ENCODE measurements at regions not wholly inside any gene's neighbourhood (a gene's known extent, or its start where the extent isn't known, plus 50 kb on each side); places are given as distances from the start of the nearest gene placed in this dataset.

DNA sequence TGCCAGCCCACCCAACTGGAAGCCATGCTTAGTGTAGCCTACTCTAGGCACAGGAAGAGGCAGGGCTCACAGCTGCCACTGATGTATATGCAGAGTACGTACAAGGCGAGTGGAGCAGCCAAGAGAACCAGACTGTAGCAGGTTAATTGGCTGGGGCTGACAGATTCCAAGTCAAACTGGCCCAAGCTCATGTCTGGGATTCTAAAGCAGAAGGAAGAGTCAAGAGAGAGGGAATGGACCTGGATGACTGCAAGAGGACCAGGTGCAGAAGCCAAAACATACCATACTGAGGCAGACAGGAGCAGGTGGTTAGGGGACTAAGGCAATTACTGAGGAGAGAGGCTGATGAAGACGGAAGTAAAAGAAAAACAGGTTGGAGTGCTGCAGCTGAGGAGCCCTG is 51.3 kb upstream of the LRRN2 start:
- DNase-seq, result no peak

DNA sequence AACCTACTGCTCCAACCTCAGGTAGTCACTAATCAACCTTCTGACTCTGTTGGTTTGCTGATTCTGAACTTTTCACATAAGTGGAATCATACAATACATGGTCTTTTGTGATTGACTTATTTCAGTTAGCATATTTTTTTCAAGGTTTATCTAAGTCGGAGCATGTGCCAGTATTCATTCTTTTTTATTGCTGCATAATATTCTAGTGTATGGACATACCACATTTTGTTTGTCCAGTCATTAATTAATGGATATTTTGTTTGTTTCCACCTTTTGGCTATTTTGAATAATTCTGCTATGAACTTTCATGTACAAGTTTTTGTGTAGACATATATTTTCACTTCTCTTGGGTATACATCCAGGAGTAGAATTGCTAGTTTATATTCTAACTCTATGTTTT is 53.0 kb upstream of the LRRN2 start:
- no peak for DNase-seq

DNA sequence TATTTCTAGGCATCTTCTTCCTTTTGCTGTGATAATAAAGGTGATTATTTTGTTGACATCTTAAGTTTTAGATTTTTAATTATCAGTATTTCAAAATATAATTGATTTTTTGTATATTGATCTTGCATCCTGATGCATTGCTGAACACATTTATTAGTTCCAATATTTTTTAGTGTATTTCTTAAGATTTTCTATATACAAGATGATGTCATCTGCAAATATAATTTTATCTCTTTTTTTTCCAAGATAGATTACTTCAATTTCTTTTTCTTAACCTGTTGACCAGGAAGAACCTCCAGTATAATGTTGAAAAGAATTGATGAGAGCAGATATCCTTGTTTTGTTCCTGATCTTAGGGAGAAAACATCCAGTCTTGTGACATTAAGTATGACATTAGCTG is 54.8 kb upstream of the LRRN2 start:
- DNase-seq, result no peak

DNA sequence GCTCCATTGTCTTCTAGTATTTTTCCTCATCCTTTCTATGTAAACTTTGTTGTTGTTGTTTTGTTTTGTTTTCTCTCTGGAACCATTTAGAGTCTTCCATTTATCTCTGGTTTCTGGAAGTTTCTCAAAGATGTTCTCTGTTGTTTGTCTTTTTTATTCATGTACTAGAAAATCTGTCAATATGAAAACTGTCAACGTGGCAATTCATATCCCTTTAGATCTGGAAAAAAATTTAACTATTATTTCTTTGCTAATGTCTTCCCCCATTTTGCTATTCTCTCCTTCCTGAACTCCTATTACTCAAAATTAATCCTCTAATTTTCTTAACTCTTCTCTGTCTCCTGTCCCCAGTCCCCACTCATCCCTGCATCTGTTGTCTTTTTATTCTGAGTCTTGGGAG is 55.9 kb upstream of the LRRN2 start:
- no peak for DNase-seq

DNA sequence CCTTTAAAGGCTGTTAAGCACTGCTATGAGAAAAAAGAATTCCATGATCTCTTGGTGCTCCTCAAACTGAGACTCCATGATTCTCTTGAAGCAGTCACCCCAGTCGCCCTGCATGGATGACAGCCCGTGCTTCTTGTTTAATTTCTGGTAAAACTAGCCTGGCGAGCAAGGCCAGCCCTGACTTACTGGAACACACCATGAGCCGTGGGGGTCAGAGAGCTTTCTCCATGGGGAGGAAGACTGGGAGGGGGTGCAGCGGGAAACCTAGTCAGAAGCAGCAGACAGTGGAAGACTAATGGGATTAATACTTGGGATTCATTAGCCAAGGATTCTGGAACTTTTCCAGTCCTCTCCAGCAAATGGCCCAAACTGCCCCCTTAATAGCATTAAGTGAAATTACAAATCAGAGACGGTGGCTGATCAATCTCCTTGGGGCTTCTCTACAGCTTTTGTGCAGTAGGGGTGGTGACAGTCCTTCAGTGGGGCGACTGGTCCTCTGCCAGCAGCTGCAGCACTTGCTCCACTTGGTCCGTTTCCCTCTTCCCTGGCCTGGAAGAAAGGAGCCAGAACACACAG is 57.2 kb upstream of the LRRN2 start:
- DNase-seq, result no peak

DNA sequence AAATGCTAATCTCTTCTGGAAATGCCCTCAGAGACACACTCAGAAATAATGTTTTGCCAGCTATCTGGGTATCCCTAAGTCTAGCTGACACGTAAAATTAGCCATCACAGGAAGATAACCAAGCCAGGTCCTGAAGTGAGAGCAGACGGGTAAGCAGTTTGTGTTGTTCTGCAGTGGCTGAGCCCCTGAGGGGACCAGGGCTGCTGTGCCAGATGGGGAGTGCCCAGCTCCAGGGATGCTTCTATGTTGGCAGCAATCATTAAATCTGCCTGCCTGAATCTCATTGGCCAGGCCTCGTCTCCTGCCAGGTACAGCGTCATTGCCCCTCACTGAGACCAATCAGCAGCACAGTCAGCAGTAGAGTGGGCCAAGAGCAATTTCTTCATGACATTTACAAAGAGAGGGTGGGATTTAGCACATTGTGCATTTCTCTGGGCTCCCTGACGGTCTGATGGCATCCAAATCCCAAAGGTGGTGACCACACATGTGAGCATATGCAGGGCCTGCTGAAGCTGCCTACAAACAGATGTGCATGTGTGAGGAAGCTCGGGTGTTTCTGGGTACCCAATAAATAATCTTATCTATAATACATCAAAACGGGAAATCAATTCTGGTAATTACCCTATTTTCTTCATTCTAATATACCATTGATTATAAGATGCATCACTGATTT is 58.7 kb upstream of the LRRN2 start:
- DNase-seq, result no peak

DNA sequence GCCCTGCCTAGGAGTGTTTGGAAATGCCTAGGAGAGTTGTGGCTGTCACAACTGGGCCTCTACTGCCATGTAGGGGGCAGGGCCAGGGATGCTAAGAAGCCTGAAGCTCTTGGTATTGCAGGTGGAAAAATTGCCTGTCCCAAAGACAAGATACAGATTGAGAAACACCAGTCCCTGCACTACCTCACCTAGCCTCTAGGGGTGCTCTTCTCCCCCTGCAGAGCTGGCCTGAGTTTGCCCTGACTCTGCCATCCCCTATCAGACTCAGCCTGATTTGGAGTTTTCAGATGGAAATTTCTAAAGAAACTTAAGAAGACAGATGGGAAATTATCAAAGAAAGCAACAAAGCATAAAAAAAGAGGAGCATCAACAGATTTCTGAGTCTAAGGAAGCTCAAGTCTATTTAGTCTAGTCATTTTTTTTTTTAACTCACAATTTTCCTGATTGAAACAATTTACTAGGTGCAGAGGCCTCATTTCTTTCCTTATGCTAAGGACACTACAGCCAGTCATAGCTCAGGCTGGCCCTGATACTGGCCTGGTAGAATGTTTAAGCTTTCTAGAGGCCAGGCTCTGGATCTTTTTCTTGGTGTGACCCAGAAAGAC is 61.4 kb upstream of the LRRN2 start:
- no peak for DNase-seq

DNA sequence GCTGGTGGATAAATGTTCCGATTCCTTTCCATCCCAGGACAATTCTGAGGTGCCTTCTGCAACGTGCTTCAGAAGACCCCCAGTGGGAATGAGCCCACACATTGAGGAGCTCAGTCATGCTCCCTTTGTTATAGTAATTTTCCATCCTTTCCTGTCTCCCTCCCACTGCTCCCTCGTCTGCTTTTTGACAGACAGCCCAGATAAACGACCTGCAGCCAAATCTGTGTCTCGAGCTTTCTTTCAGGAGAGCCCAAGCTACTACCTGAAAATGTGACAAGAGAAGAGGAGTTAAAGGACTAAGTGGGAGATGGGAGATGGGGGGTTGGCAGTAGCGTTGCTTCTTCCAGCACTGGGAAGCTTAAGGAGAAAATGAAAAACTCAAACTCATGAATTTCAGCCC is 65.9 kb upstream of the LRRN2 start:
- DNase-seq, result no peak

DNA sequence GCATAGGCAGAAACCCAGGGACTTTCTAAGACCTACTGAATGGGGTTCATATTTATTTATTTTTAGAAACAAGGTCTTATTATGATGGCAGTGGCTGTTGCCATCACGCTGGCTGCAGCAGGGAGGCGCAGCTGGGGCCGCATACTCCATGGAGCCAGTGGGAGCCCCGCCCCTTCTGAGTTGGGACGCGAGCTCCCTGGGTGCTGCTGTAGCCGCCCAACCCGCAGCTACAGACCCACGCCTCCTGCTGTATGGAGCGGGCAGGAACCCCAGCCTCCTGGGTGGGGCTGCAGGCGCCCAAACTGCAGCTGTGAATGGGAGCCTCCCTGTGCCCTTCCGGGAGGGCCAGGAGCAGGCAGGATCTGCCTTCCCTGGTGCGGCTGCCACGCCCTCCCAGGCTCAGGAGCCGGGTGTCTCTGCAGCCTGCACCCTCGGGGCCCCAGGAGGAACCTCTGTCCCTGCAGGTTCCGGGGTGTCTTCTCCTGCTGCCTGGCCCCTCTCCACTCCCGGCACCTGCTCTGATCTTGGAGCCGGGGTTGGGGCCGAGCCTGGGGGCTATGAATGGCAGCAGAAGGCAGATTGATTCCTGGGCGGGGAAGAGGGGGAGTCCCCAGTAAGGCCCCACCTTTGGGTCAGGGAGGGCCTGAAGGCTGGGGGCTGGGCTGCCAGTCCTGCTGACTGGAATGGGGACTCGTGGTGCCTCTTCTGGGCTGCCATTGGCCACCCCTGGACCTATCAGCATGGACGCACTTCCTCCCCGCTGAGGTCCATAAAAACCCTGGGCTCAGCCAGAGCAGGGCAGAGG is 66.5 kb upstream of the LRRN2 start:
- DNase-seq, result no peak

DNA sequence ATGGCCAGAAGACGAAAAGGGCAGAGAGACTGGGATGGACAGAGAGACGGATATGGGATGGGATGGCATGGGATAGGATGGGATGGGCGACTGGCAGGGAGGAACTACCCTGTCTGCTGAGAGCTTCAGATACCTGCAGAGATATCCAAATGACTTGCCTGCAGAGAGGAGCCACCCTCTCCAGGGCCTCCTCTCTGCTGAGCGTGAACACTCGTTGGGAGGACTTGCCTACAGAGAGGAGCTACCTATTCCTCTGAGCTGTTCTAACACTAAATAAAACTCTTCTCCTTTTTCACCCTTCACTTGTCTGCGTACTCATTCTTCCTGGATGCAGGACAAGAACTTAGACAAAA is 67.1 kb upstream of the LRRN2 start:
- DNase-seq, result no peak

DNA sequence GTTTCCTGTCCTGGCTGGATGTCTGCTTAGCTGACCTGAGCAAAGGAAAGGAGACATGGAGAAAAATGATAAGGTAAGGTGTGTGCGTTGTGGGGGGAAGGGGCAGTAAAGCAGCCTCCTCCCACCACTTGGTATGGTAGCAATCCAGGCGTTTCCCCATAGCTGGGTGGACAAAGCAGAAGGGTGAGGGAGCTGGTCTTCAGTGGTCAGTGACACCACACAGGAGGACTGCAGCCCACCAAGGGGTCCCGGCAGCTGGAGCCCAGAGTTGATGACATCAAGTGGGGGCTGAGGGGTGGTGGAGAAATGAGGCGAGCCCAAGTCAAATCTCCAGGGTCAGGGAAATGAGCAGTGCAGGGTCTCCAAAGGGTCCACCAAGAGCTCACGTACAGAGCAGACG is 69.3 kb upstream of the LRRN2 start:
- no peak for DNase-seq

DNA sequence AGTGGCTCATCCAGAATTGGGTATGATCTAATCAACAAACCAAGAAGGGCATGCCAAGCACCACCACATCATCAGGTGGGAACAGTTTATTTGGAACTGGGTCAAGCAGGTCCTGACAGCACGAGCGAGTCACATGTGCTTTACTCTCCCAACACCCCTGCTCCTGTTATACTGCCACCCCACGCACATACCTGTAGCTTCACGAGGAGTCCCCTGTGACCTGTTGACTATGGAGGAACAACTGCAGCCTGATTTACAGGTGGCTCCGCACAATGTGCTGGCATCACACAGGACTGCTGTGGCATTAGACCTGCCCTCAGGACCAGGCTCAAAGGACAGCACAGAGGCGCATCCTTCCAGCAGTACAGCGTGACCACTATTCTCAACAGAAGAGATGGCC is 70.8 kb upstream of the LRRN2 start:
- no peak for DNase-seq

DNA sequence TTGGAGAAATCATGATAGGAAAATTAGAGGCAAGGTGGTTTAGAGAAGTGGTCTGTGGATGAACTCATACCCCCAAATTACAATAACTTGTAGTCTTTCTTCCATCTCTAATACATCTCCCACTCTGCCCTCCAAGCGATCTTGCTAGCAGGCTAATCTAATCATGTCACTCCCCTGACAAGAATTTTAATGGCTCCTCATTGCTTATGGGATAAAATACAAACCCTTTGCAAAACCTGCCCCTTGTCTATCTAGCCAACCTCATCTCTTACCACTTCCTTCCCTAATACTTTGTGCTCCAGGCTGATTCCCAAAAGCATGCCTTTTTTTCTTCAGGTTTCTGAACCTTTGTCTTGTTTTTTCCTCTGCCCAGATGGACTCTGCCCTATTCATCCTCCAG is 71.3 kb upstream of the LRRN2 start:
- DNase-seq, result no peak

DNA sequence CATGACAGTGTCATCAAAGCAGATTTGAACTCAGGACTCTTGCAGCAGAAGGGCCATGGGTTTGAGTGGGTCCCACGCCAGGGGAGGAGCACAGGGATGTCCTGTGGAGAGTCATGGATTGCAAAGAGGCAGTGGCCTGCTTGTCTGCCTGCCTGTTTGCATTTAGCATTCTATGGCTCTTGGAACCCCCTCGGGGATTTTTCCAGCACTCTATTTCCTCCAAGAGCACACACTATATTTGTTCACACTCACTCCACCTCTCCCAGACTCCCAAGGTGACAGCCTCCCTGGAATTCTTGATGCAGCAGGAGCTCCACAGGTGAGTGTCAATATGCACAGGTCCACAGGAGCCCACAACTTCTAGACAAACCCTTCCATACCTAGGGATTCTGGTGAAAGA is 73.1 kb upstream of the LRRN2 start:
- no peak for DNase-seq

DNA sequence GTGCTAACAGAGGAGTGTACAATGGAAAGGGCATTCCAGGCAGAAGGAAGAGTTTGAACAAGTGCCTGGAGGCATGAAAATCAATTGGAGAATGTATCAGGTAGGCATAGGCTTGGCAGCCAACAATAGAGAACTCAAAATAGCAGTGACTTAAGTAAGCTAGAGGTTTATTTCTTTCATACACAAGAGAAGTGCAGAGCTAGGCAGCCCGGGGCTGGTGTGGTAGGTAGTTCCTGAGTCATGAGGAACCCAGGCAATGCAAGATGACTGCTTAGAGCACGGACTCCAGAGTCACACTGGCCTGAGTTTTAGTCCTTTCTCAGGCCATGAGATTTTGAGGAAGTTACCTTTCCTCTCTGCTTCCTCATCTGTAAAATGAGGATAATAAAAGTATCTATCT is 74.8 kb upstream of the LRRN2 start:
- DNase-seq, result no peak

DNA sequence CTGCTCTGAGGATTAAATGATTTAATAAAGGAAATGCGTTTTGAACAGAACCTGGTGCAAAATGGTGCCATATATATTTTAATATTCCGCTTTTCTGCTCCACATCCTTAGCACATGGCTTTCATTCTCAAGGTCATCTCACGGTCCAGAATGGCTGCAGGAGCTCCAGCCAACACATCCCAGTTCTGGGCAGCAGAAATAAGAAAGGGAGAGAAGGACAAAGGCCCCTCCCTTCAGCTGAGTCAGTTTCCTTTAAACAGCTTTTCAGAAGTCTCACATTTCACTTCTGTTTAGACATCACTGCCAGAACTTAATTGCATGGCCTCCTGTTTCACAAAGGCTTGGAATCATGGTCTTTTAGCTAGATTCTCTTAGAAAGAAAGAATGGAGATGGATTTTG is 75.2 kb upstream of the LRRN2 start:
- no peak for DNase-seq

DNA sequence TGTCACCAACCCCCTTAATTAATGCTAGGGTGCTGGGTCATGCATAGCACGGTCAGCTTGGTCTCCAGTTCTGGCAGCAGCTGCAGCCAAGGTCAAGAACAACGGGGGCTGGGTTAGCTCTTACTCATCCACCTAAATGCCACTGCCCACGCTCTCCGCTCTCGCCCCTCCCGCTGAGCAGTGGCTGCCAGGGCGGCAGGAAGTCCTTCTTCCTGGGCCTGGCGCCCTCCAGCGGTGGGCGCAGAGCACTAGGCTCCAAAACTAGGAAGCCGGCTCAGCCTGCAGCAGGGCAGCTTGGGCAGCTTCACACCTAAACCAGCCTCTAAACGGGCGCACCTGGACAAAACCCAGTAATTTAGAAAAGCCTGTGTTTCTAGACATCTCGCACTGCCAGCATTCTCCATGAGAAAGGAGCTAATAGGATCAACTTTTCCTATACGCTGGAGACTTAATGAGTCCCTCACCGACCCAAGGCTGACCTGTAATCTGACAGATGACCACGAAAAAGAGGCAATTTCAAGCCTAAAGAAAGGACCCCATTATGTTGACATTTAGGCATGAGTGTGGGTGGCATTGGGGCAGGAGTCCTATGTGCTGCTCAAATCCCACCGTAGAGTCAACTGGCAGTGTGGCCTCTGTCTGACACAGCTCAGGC is 78.4 kb upstream of the LRRN2 start:
- DNase-seq, result no peak

DNA sequence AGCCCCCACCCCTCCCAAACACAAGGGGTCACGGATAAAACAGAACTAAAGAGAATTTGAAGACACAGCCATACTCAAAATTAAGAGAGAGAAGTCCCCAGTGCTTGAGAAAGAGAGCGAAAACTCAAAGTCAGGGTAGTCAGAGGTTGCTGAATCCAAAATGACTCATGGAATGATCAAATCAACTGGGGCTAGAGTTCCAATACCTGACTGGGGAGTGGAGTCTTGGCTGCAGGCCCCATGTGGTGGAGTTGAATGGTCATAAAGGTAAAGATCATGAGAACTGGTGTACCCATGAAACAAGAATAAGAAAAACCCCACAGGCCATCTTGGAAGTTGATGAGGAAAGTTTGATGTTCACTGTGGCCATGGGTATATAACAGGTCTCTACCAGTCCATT is 84.5 kb upstream of the LRRN2 start:
- DNase-seq, result no peak

DNA sequence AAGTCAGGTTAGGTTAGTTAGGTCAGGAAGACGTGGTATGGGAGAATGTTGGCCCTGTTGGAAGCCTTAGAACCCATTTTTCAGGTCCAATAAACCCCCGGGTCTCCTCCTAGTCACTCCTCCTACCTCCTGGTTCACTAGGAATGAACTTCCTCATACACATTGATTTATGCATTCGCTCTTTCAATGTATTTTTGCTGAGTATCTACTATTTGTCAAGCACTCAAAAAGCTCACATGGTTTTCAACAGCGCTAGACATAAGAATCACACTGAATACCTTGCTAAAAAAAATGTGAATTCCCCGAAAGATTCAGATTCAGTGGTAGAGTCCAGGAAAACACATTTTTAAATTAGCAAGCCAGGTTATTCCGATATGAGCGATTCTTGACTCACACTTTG is 85.8 kb upstream of the LRRN2 start:
- no peak for DNase-seq

DNA sequence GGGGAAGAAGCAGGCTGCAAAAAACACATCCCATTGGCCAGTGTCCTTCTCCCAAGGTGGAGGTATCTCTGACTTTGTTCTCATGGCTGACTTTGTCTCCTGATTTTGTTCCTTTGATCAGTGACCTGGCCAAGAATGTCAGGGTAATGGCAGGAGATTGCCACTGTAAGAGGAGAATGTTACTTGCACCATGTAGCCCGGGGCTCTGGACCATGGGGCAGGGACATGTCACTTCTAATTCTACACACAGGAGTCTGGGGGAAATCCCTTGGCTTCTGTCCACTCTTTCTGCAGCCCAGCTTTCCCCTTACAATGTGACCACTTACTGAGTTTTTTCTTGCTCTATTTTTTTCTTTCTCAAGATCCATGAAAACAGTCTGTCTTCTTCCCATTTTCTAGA is 87.7 kb upstream of the LRRN2 start:
- DNase-seq, result no peak

DNA sequence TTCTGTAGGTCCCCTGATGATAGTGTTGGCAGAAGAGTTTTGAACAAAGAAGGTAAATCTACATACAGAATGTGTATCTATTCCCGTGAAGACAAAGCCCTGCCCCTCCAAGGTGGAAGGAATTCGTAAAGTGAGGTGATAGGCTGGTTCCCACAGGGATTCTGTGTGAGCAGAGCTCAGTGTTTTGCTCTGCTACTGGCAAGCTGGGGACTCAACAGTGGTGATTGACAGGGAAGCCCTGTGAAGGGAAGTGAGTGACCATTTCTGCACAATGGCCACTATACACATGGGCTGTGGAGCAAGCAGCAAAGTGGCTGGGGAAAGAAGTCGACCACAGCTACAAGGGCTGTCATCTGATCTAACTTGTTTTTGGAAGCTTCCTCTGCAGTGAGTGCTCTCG is 90.0 kb upstream of the LRRN2 start:
- no peak for DNase-seq

DNA sequence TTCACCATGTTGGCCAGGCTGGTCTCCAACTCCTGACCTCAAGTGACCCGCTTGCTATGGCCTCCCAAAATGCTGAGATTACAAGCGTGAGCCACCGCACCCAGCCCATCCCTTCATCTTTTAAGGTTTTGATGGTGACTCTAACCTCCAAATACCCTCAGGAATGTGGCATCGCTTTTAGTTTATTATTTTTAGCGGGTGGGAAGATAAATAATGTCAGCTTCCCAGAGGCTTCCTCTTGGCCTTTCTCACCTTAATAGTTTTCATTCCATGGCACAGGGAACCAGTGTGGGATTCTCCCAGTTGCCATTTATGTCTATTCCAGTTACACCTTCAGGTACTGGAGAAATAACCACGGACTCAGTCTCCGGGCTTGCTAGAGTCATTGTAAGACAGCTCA is 92.1 kb upstream of the LRRN2 start:
- no peak for DNase-seq

DNA sequence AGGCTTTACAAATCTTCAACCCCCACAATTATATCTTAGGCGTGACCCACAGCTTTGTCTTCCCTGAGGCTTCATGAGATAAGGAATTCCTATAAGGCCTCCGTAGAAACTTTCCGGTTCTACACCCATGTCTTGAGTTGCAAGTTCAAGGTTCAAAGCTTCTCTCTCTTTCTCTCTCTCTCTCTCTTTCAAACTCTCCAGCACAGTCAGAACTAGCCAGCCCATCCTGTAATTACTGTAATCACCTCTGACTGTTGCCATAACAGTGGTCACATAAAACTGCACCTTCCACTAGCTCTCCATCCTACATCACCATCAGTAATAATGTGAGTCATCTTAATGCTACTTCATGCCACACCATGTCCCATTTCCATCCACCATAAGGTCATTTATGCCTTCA is 90.0 kb upstream of the NFASC start:
- no peak for DNase-seq

Data from SIG-M5 (cell line).